ENCODE measurements at regions not wholly inside any gene's neighbourhood (a gene's known extent, or its start where the extent isn't known, plus 50 kb on each side); places are given as distances from the start of the nearest gene placed in this dataset.

GRCh38 chr3:110253794-110254193, 817.8 kb upstream of the NECTIN3 start:
- TF ChIP-seq ZNF274 (IDR thresholded peaks at IDR 0.05; ENCODE audit: low read depth, low read length) (no peak), YY1 (IDR thresholded peaks at IDR 0.05; ENCODE audit: insufficient read depth, insufficient read length) (no peak), SUZ12 (IDR thresholded peaks at IDR 0.05; ENCODE audit: extremely low read depth, insufficient read depth, insufficient read length) (no peak)

All from NT2/D1 (cell line).